ENCODE measurements at regions not wholly inside any gene's neighbourhood (a gene's known extent, or its start where the extent isn't known, plus 50 kb on each side); places are given as distances from the start of the nearest gene placed in this dataset.

- no peak for DNase-seq
Measured at GRCh38 chr11:43576320-43576802, 104.2 kb upstream of the HSD17B12 start.

GRCh38 chr11:43576803-43577521 lies 103.6 kb upstream of the HSD17B12 start:
- peak in 1 of 2 experiments; percentile 55 for DNase-seq

- no peak for DNase-seq
Measured at GRCh38 chr11:43577566-43578264, 102.8 kb upstream of the HSD17B12 start.

- no peak for DNase-seq
Measured at GRCh38 chr11:43578346-43579170, 102.0 kb upstream of the HSD17B12 start.

- DNase-seq, result peak in 1 of 2 experiments; percentile 70
Measured at GRCh38 chr11:43579171-43579918, 101.2 kb upstream of the HSD17B12 start.

- DNase-seq, result peak in 1 of 2 experiments; percentile 45
Measured at GRCh38 chr11:43579919-43580276, 100.6 kb upstream of the HSD17B12 start.

GRCh38 chr11:43580735-43581369 lies 99.7 kb upstream of the HSD17B12 start:
- DNase-seq, result peak in 1 of 2 experiments; percentile 51

- peak in 1 of 2 experiments; percentile 43 for DNase-seq
Measured at GRCh38 chr11:43581370-43582023, 99.0 kb upstream of the HSD17B12 start.

GRCh38 chr11:43582024-43582862 lies 98.3 kb upstream of the HSD17B12 start:
- DNase-seq, result no peak

GRCh38 chr11:43582863-43583462 lies 97.6 kb upstream of the HSD17B12 start:
- peak in 1 of 2 experiments; percentile 42 for DNase-seq

- no peak for DNase-seq
Measured at GRCh38 chr11:43583548-43583947, 97.0 kb upstream of the HSD17B12 start.

GRCh38 chr11:43585877-43586608 lies 94.5 kb upstream of the HSD17B12 start:
- DNase-seq, result no peak

- no peak for DNase-seq
Measured at GRCh38 chr11:43589601-43590250, 90.8 kb upstream of the HSD17B12 start.

- DNase-seq, result no peak
Measured at GRCh38 chr11:43601511-43601910, 79.0 kb upstream of the HSD17B12 start.

GRCh38 chr11:43602670-43603069 lies 77.9 kb upstream of the HSD17B12 start:
- no peak for DNase-seq

GRCh38 chr11:43614214-43614613 lies 66.3 kb upstream of the HSD17B12 start:
- DNase-seq, result no peak

GRCh38 chr11:43619863-43620505 lies 60.6 kb upstream of the HSD17B12 start:
- DNase-seq, result no peak

- no peak for DNase-seq
Measured at GRCh38 chr11:43626798-43627197, 53.7 kb upstream of the HSD17B12 start.

Measured in NCI-H526 (cell line).